ENCODE measurements at regions not wholly inside any gene's neighbourhood (a gene's known extent, or its start where the extent isn't known, plus 50 kb on each side); places are given as distances from the start of the nearest gene placed in this dataset.

- TF ChIP-seq POLR2A (IDR thresholded peaks at IDR 0.05), result no peak
- TF ChIP-seq EP300 (IDR thresholded peaks at IDR 0.05), result no peak
Observed at GRCh38 chr15:100722551-100723314, 120.3 kb downstream of the ASB7 start.

Data from stomach (tissue), 4 donors.